VCaP (cell line): ENCODE measurements at regions not wholly inside any gene's neighbourhood (a gene's known extent, or its start where the extent isn't known, plus 50 kb on each side); places are given as distances from the start of the nearest gene placed in this dataset.
"Not testable (repeated sequence)": the region's sequence is repeated elsewhere in the genome, so short reads cannot be mapped to it uniquely, and the experiment has no call there.

ENCODE experiments used
- H3K27ac ChIP-seq: fragments of 450-650 bp; 2 replicates; pipeline ENCODE4 v1.5.1; 2017
- TF ChIP-seq, protein P1 (sequence below): fragments of 450-650 bp; conservative IDR thresholded peaks from 2 replicates; pipeline ENCODE4 v1.5.1; 2017; ENCODE audit warnings: mild to moderate bottlenecking, moderate library complexity

DNA sequence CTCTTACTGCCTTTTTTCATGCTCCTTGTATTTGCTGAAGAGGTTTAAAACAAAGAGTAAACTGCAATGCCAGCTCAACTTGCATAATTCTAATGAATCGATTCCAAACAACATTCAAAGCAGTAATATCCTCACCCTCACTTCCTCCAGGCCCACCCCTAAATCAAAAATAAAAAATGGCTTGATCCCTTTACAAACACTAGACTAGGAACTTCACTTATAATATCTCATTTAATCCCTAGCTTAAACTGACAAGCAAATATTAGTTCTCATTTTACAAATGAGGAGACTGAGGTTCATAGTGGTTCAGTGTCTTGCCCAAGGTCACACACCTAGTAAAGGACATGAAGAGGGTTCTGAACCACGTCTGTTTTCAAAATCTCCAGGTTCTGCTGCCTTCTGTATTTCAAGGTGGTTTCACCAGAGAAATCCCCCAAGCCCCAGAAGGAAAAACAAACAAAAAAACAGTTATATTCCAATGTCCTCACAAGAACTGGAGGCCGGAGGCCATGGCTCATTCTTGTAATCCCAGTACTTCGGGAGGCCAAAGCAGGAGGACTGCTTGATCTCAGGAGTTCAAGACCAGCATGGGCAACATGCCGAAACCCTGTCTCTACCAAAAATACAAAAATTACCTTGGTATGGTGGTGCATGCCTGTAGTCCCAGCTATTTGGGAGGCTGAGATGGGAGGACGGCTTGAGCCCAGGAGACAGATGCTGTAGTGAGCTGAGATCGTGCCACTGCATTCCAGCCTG lies 80.3 kb upstream of the GRIN2A start:
- no peak overlapping the region for H3K27ac ChIP-seq
- TF ChIP-seq, protein P1, sequence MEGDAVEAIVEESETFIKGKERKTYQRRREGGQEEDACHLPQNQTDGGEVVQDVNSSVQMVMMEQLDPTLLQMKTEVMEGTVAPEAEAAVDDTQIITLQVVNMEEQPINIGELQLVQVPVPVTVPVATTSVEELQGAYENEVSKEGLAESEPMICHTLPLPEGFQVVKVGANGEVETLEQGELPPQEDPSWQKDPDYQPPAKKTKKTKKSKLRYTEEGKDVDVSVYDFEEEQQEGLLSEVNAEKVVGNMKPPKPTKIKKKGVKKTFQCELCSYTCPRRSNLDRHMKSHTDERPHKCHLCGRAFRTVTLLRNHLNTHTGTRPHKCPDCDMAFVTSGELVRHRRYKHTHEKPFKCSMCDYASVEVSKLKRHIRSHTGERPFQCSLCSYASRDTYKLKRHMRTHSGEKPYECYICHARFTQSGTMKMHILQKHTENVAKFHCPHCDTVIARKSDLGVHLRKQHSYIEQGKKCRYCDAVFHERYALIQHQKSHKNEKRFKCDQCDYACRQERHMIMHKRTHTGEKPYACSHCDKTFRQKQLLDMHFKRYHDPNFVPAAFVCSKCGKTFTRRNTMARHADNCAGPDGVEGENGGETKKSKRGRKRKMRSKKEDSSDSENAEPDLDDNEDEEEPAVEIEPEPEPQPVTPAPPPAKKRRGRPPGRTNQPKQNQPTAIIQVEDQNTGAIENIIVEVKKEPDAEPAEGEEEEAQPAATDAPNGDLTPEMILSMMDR: no peak

DNA sequence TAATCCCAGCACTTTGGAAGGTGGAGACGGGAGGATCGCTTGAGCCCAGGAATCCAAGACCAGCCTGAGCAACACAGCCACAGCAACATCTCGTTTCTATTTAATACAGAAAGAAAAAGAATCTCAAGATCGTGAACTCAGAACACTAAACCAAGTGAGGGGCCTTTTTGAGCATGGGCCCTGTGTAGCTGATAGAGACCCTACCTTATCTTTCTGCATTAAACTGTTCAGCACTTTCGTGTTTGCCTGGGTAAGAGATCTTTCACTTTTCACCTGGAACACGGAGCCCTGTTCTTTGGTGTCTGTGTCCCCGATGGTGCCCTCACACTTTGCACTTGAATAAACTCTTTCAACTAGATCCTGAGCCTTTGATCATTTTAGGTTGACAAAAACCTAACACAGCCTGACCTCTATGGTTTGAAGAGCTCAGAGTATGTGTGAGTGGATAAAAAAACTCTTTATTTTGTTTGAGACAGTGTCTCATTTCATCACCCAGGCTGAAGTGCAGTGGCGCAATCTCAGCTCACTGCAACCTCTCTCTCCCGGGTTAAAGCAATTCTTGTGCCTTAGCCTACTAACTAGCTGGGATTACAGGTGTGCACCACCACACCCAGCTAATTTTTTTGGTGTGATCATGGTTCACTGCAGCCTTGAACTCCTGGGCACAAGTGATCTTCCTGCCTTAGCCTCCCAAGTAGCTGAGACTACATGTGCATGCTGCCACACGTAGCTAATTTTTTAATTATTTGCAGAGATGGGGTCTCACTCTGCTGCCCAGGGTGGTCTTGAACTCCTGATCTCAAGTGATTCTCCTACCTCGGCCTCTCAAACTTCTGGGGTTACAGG lies 83.8 kb upstream of the GRIN2A start:
- TF ChIP-seq, protein P1: no peak
- no peak overlapping the region for H3K27ac ChIP-seq

DNA sequence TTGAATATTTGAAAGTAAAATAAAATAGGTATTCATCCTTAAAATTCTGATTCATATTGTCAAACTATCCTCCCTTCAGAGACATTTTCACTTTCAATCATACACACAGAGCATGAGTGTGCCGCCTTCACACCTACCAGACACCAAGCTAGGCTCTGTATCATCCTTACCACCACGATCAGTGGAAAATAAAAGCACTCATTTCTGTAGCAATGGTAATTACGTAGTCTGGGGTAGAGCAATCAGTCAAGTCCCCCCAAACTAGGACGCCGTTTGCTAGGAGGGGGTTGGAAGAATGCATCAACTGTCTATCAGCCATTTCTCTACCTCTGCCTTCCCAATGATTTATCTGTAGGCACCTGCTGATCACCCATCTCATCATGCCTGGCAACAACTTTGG lies 84.6 kb upstream of the GRIN2A start:
- H3K27ac ChIP-seq: no peak overlapping the region
- TF ChIP-seq, protein P1: no peak

DNA sequence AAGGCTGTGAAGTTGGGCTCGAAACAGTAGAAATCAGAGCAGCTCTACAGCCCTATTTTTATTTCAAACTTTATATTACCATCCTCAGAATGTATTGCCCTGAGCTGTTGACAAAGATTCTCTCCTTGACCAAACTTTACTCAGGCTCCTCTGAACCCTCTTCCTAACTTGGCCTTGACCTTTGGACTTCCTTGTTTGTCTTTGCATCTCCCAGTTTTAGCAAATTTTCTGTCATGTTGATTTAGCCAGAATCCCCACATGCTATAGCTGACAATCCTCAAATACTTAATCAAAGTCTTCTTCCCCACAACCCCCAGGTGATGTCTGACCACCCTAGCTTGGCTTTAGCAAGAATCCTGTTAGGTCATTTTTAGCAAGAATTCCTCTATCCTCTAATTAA lies 87.4 kb upstream of the GRIN2A start:
- TF ChIP-seq, protein P1: no peak
- H3K27ac ChIP-seq: no peak overlapping the region

DNA sequence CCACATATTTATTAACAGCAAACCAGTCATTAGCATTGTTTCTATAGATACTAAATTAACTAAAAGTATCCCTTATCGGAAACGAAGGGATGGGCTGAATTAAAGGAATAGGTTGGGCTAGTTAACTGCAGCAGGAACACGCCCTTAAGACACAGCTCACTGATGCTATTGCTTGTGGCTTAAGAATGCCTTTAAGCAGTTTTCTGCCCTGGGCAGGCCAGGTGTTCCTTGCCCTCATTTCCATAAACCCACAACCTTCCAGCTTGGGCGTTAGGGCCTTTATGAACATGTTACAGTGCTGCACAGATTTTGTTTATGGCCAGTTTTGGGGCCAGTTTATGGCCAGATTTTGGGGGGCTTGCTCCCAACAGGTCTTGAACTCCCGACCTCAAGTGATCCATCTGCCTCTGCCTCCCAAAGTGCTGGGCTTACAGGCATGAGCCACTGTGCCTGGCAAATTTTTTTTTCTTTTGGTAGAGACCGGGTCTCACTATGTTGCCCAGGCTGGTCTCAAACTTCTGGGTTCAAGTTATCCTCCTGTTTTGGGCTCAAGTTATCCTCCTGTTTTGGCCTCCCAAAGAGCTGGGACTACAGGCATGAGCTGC lies 90.1 kb upstream of the GRIN2A start:
- H3K27ac ChIP-seq: not testable (repeated sequence)

DNA sequence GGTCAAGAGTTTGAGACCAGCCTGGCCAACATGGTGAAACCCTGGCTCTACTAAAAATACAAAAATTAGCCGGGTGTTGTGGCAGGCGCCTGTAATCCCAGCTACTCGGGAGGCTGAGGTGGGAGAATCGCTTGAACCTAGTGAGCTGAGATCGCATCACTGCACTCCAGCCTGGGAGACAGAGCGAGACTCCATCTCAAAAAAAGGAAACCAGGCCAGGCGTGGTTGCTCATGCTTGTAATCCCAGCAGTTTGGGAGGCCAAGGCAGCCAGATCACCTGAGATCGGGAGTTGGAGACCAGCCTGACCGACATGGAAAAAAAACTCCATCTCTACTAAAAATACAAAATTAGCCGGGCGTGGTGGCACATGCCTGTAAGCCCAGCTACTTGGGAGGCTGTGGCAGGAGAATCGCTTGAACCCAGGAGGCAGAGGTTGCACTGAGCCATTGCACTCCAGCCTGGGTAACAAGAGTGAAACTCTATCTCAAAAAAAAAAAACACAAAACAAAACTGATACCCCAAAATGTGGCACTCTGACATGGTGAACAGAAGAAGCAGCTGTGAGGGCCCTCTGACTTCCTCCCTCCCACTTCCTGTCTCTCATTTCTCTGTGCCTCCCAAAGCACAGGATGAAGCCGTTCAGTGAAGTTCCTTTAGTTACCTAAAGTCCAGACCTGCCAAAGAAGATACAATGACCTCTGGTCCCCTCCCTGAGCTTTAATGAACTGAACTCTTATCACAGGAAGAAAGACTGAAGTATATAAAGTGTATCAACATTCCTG lies 93.2 kb upstream of the GRIN2A start:
- H3K27ac ChIP-seq: not testable (repeated sequence)

DNA sequence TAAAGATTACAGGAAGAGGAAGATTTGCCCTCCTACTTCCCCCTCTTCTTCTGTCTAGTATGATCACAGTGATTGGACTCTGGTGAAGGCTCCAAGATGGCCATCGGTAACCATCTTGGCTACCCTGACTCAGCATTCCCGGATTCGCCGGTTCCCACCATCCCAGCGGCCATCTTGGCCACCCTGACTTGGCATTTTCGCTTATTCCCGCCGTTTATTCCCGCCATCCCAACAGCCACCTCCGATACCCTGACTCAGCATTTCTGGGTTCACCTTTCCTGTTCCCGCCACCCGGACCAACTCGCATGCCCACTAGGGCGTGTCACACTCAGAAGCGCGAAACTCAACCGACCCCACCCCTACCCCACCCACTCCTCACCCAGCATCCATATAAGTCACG lies 95.4 kb upstream of the GRIN2A start:
- TF ChIP-seq, protein P1: no peak
- H3K27ac ChIP-seq: no peak overlapping the region
